HG02759 (cell line): ENCODE measurements at regions not wholly inside any gene's neighbourhood (a gene's known extent, or its start where the extent isn't known, plus 50 kb on each side); places are given as distances from the start of the nearest gene placed in this dataset.
"Not testable (repeated sequence)": the region's sequence is repeated elsewhere in the genome, so short reads cannot be mapped to it uniquely, and the experiment has no call there.

Experiments
- ATAC-seq: cut with Tn5 transposase; IDR thresholded peaks from one replicate; pipeline ENCODE4 v1.9.1; 2021; ENCODE audit warnings: mild to moderate bottlenecking, moderate library complexity; ENCODE audit not compliant: unreplicated experiment

GRCh38 chr21:27391990-27392389 lies 425.1 kb upstream of the ADAMTS5 start:
- no peak for ATAC-seq

GRCh38 chr21:27390384-27390783 lies 423.5 kb upstream of the ADAMTS5 start:
- ATAC-seq, result no peak

GRCh38 chr21:27388825-27389224 lies 421.9 kb upstream of the ADAMTS5 start:
- no peak for ATAC-seq

GRCh38 chr21:27382404-27382803 lies 415.5 kb upstream of the ADAMTS5 start:
- no peak for ATAC-seq

GRCh38 chr21:27380303-27380702 lies 413.4 kb upstream of the ADAMTS5 start:
- ATAC-seq, result no peak

GRCh38 chr21:27379354-27379753 lies 412.5 kb upstream of the ADAMTS5 start:
- no peak for ATAC-seq

- no peak for ATAC-seq
These were observed 405.5 kb upstream of the ADAMTS5 start for GRCh38 chr21:27372381-27372780.

- ATAC-seq, result no peak
These were observed 405.1 kb upstream of the ADAMTS5 start for GRCh38 chr21:27371975-27372331.

GRCh38 chr21:27371115-27371974 lies 404.5 kb upstream of the ADAMTS5 start:
- no peak for ATAC-seq

GRCh38 chr21:27369978-27370571 lies 403.2 kb upstream of the ADAMTS5 start:
- no peak for ATAC-seq

- ATAC-seq, result no peak
These were observed 402.3 kb upstream of the ADAMTS5 start for GRCh38 chr21:27369234-27369633.

GRCh38 chr21:27366646-27367235 lies 399.9 kb upstream of the ADAMTS5 start:
- no peak for ATAC-seq

GRCh38 chr21:27366036-27366435 lies 399.1 kb upstream of the ADAMTS5 start:
- no peak for ATAC-seq

GRCh38 chr21:27365394-27365793 lies 398.5 kb upstream of the ADAMTS5 start:
- no peak for ATAC-seq

GRCh38 chr21:27363719-27364477 lies 397.0 kb upstream of the ADAMTS5 start:
- no peak for ATAC-seq

GRCh38 chr21:27362249-27362648 lies 395.4 kb upstream of the ADAMTS5 start:
- ATAC-seq, result no peak

- no peak for ATAC-seq
These were observed 392.3 kb upstream of the ADAMTS5 start for GRCh38 chr21:27359141-27359540.

- no peak for ATAC-seq
These were observed 386.0 kb upstream of the ADAMTS5 start for GRCh38 chr21:27352885-27353284.

GRCh38 chr21:27346041-27346448 lies 379.2 kb upstream of the ADAMTS5 start:
- ATAC-seq, result no peak

- no peak for ATAC-seq
These were observed 373.0 kb upstream of the ADAMTS5 start for GRCh38 chr21:27339902-27340301.

- ATAC-seq, result not testable (repeated sequence)
These were observed 371.1 kb upstream of the ADAMTS5 start for GRCh38 chr21:27338007-27338406.
